HepG2 (cell line): ENCODE measurements at regions not wholly inside any gene's neighbourhood (a gene's known extent, or its start where the extent isn't known, plus 50 kb on each side); places are given as distances from the start of the nearest gene placed in this dataset.

Experiments used
- DBP ChIP-seq: sonication (generic); formaldehyde crosslinking; IDR thresholded peaks from 2 replicates; pipeline ENCODE4 v1.4.0; 2020; ENCODE audit warnings: missing genetic modification reagents; ENCODE audit errors: not compliant biosample characterization
- ELF4 ChIP-seq: sonication (generic); formaldehyde crosslinking; IDR thresholded peaks from 2 replicates; pipeline ENCODE4 v1.5.0; 2020; ENCODE audit warnings: missing genetic modification reagents, mild to moderate bottlenecking, moderate library complexity, borderline replicate concordance
- HCFC1 ChIP-seq: fragments of 150-350 bp; IDR thresholded peaks from 2 replicates; pipeline ENCODE4 v1.6.1; 2014; ENCODE audit warnings: low read depth, low read length
- ISX ChIP-seq: sonication (generic); formaldehyde crosslinking; conservative IDR thresholded peaks from 2 replicates; pipeline ENCODE4 v1.5.0; 2020; ENCODE audit warnings: missing genetic modification reagents
- JUND ChIP-seq: sonication (generic); formaldehyde crosslinking; IDR thresholded peaks from 2 replicates; pipeline ENCODE4 v1.8.0; 2022; ENCODE audit warnings: mild to moderate bottlenecking, missing genetic modification reagents
- MLLT10 ChIP-seq: sonication (generic); formaldehyde crosslinking; IDR thresholded peaks from 2 replicates; pipeline ENCODE4 v1.4.0; 2020; ENCODE audit warnings: missing genetic modification reagents
- MZF1 ChIP-seq: sonication (generic); formaldehyde crosslinking; IDR thresholded peaks from 2 replicates; pipeline ENCODE4 v1.8.1; 2023; ENCODE audit warnings: mild to moderate bottlenecking, missing genetic modification reagents, borderline replicate concordance
- PAX8 ChIP-seq: sonication (generic); formaldehyde crosslinking; IDR thresholded peaks from 2 replicates; pipeline ENCODE4 v1.8.0; 2022; ENCODE audit warnings: mild to moderate bottlenecking, missing genetic modification reagents, borderline replicate concordance
- RFX5 ChIP-seq: IDR thresholded peaks from 2 replicates; pipeline ENCODE4 v1.6.1; 2011; ENCODE audit warnings: low read depth, low read length, improper control_type of control experiment
- SMAD9 ChIP-seq: sonication (generic); formaldehyde crosslinking; IDR thresholded peaks from 2 replicates; pipeline ENCODE4 v1.5.1; 2020; ENCODE audit warnings: mild to moderate bottlenecking, missing genetic modification reagents
- SRSF1 ChIP-seq: fragments of 200-400 bp; formaldehyde crosslinking; optimal IDR thresholded peaks from 2 replicates; pipeline ENCODE3; 2017; ENCODE audit warnings: mild to moderate bottlenecking, low read depth, low read length, moderate library complexity
- ZBTB3 ChIP-seq: sonication (generic); formaldehyde crosslinking; IDR thresholded peaks from 2 replicates; pipeline ENCODE4 v1.4.0; 2020; ENCODE audit warnings: low read depth, mild to moderate bottlenecking, moderate library complexity, missing genetic modification reagents, borderline replicate concordance
- ZNF33B ChIP-seq: sonication (generic); formaldehyde crosslinking; IDR thresholded peaks from 2 replicates; pipeline ENCODE4 v1.5.1; 2020; ENCODE audit warnings: mild to moderate bottlenecking, missing genetic modification reagents
- ZNF614 ChIP-seq: IDR thresholded peaks from 2 replicates; pipeline ENCODE4 v1.6.1; 2018; ENCODE audit warnings: missing biosample characterization, missing genetic modification reagents, inconsistent platforms, borderline replicate concordance
- TF ChIP-seq, protein P1 (sequence below), 2 experiments: sonication (generic) in 1 of 2; formaldehyde crosslinking in 1 of 2; IDR thresholded peaks; 2 replicates each; pipeline versions ENCODE4 v1.4.0 to v1.6.1; 2018 to 2020; ENCODE audit warnings: missing genetic modification reagents in 2 of 2, borderline replicate concordance in 1 of 2, low read depth in 1 of 2, mild to moderate bottlenecking in 1 of 2, missing biosample characterization in 1 of 2
- TF ChIP-seq, protein P2 (sequence below): sonication (generic); formaldehyde crosslinking; IDR thresholded peaks from 2 replicates; pipeline ENCODE4 v1.4.0; 2020; ENCODE audit warnings: low read depth, mild to moderate bottlenecking, missing genetic modification reagents
- TF ChIP-seq, protein P3 (sequence below): sonication (generic); formaldehyde crosslinking; IDR thresholded peaks from 2 replicates; pipeline ENCODE4 v1.5.1; 2020; ENCODE audit warnings: missing genetic modification reagents, mild to moderate bottlenecking, borderline replicate concordance
- TF ChIP-seq, protein P4 (sequence below): sonication (generic); formaldehyde crosslinking; IDR thresholded peaks from 2 replicates; pipeline ENCODE4 v1.4.0; 2020; ENCODE audit warnings: missing genetic modification reagents

DNA sequence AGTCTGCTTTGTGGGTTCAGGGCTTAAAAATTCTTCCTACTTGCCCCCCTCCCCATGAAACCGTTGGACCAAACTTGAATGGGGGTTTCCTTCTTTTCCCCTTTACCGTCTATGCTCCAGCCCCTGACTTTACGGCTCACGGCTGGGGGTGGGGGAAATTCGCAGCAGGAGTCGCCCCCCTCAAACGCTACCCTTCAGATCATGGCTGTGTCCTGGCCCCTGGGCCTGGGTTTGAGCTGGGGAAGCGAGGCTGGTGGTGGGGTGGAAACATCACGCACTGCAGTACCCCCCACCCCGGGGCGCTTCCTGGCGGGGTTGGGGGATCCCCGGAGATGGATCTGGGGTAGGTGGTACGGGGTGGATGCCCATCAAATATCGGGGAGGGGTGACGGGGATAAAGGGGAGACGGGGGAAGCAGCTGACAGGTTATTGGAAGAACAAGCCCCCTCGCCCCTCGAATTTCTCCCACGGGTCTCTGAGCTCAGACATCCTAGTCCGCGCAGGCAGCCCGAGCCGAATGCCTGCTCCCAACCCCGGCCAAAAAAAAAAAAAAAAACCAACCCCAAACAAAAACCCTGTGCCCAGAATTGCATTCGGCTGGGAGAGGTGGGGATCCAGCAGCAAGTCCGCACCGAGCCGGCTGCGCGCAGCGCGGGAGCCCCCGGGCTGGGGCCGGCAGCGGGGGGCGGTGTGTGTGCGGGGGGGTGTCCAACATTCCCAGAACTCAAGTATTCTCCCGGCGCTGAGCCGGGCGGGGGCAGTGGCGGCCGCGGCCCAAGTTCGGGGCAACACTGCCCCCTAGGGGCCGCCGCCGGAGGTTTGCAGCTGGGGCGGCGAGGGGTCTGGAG is 59.0 kb upstream of the ACOT11 start (continued):
- TF ChIP-seq, protein P1, sequence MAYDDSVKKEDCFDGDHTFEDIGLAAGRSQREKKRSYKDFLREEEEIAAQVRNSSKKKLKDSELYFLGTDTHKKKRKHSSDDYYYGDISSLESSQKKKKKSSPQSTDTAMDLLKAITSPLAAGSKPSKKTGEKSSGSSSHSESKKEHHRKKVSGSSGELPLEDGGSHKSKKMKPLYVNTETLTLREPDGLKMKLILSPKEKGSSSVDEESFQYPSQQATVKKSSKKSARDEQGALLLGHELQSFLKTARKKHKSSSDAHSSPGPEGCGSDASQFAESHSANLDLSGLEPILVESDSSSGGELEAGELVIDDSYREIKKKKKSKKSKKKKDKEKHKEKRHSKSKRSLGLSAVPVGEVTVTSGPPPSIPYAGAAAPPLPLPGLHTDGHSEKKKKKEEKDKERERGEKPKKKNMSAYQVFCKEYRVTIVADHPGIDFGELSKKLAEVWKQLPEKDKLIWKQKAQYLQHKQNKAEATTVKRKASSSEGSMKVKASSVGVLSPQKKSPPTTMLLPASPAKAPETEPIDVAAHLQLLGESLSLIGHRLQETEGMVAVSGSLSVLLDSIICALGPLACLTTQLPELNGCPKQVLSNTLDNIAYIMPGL (CRISPR knock-in tag; IDR thresholded peaks at IDR 0.05; ENCODE audit: borderline replicate concordance in 1 of 2, low read depth in 1 of 2), result peak; percentile 82 to 87
- TF ChIP-seq ZNF614 (no peak), ISX (CRISPR knock-in tag) (no peak), PAX8 (CRISPR knock-in tag) (no peak), MLLT10 (CRISPR knock-in tag) (no peak), ELF4 (CRISPR knock-in tag) (no peak), DBP (CRISPR knock-in tag) (no peak), ZNF33B (CRISPR knock-in tag) (no peak), JUND (no peak), HCFC1 (no peak), ZBTB3 (no peak), MZF1 (no peak), SRSF1 (peak; percentile 96), RFX5 (no peak), SMAD9 (no peak)
- TF ChIP-seq, protein P2, sequence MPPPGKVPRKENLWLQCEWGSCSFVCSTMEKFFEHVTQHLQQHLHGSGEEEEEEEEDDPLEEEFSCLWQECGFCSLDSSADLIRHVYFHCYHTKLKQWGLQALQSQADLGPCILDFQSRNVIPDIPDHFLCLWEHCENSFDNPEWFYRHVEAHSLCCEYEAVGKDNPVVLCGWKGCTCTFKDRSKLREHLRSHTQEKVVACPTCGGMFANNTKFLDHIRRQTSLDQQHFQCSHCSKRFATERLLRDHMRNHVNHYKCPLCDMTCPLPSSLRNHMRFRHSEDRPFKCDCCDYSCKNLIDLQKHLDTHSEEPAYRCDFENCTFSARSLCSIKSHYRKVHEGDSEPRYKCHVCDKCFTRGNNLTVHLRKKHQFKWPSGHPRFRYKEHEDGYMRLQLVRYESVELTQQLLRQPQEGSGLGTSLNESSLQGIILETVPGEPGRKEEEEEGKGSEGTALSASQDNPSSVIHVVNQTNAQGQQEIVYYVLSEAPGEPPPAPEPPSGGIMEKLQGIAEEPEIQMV (CRISPR knock-in tag), result no peak
- TF ChIP-seq, protein P3, sequence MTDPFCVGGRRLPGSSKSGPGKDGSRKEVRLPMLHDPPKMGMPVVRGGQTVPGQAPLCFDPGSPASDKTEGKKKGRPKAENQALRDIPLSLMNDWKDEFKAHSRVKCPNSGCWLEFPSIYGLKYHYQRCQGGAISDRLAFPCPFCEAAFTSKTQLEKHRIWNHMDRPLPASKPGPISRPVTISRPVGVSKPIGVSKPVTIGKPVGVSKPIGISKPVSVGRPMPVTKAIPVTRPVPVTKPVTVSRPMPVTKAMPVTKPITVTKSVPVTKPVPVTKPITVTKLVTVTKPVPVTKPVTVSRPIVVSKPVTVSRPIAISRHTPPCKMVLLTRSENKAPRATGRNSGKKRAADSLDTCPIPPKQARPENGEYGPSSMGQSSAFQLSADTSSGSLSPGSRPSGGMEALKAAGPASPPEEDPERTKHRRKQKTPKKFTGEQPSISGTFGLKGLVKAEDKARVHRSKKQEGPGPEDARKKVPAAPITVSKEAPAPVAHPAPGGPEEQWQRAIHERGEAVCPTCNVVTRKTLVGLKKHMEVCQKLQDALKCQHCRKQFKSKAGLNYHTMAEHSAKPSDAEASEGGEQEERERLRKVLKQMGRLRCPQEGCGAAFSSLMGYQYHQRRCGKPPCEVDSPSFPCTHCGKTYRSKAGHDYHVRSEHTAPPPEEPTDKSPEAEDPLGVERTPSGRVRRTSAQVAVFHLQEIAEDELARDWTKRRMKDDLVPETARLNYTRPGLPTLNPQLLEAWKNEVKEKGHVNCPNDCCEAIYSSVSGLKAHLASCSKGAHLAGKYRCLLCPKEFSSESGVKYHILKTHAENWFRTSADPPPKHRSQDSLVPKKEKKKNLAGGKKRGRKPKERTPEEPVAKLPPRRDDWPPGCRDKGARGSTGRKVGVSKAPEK (CRISPR knock-in tag), result no peak
- TF ChIP-seq, protein P4, sequence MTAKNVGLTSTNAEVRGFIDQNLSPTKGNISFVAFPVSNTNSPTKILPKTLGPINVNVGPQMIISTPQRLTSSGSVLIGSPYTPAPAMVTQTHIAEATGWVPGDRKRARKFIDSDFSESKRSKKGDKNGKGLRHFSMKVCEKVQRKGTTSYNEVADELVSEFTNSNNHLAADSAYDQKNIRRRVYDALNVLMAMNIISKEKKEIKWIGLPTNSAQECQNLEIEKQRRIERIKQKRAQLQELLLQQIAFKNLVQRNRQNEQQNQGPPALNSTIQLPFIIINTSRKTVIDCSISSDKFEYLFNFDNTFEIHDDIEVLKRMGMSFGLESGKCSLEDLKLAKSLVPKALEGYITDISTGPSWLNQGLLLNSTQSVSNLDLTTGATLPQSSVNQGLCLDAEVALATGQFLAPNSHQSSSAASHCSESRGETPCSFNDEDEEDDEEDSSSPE (CRISPR knock-in tag), result no peak
